ENCODE measurements at regions not wholly inside any gene's neighbourhood (a gene's known extent, or its start where the extent isn't known, plus 50 kb on each side); places are given as distances from the start of the nearest gene placed in this dataset.

DNA sequence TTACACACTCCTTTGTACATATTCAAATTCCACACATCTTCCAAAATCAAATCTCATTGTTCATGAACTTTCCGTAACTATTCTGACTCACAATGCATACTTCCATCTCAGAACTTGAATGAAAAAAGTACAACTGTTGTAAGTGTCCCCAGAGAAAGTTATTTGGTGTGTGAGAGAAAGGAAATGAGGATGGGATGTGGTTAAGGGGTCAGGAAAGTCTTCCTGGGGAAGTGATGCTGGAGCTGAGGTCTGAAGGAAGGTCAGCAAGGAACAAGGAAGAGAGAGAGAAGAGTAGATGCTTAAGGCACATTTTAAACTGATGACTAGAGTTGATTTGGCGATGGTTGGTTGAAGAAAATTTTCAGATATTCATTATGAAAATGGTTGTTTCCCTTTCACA, 340.0 kb upstream of the STXBP6 start:
- Histone ChIP-seq H3K27ac (ENCODE audit: insufficient read depth, low read depth, low read length) (peak overlapping the region; percentile 87), H3K9me3 (replicated peaks; ENCODE audit: control insufficient read depth, insufficient read depth, low read length) (no peaks in the 10 kb centered on the region), H3K4me3 (replicated peaks in 1 of 3; ENCODE audit: insufficient read depth in 1 of 3, low read depth in 1 of 3, low read length in 3 of 3) (no peak overlapping the region), H3K4me1 (ENCODE audit: control insufficient read depth, extremely low read depth, insufficient read depth, low read length) (peaks cover 41% of the 10 kb centered on the region), H3K36me3 (ENCODE audit: control insufficient read depth in 2 of 2, extremely low read depth in 1 of 2, insufficient read depth in 2 of 2, low read length in 2 of 2) (no peaks in the 10 kb centered on the region), H3K4me2 (ENCODE audit: insufficient read depth, low read length) (peak overlapping the region; percentile 82), H3K27me3 (ENCODE audit: control insufficient read depth in 2 of 2, insufficient read depth in 2 of 2, low read length in 2 of 2) (no peaks in the 10 kb centered on the region), H3K79me2 (ENCODE audit: control insufficient read depth, insufficient read depth, low read length) (no peaks in the 10 kb centered on the region), H2AFZ (ENCODE audit: low read depth, low read length) (no peak overlapping the region), H3K9me1 (replicated peaks; ENCODE audit: control insufficient read depth, extremely low read depth, insufficient read depth, low read length) (no peaks in the 10 kb centered on the region), H3K9ac (replicated peaks; ENCODE audit: extremely low read depth, insufficient read depth, low read length) (peak overlapping the region; percentile 29), H4K20me1 (replicated peaks; ENCODE audit: control insufficient read depth, extremely low read depth, insufficient read depth, low read length) (no peaks in the 10 kb centered on the region)
- DNase-seq (ENCODE audit: low read depth, low spot score) (peak; percentile 75), FAIRE-seq (peak; percentile 83)
- intact Hi-C loops (cut with micrococcal nuclease) (loop anchor here (1.0 to 10.0 kb wide), 4 partner anchors 9 to 945 kb away; partner anchors contain the start of gene SDR39U1), dilution Hi-C loops (cut with MboI; ENCODE audit: extremely low pct_ligation_motif_present, low sequenced_read_pairs) (no loop called here)
- ChIA-PET POLR2A (no interaction called here), CTCF (interaction anchor here (3.3 to 4.3 kb wide), 2 partner anchors 8 to 10 kb away, joined by 22 to 29 read pairs; no protein-coding TSS in a partner anchor)
- TF ChIP-seq JUN (IDR thresholded peaks at IDR 0.05; ENCODE audit: borderline replicate concordance, insufficient read depth, insufficient read length, low read depth) (peak; percentile 53), GATA2 (IDR thresholded peaks at IDR 0.05; ENCODE audit: insufficient read depth, insufficient read length, low read depth, low read length) (peak; percentile 43), FOS (IDR thresholded peaks at IDR 0.05; ENCODE audit: borderline replicate concordance, insufficient read depth, low read length) (peak; percentile 48), EZH2 (IDR thresholded peaks at IDR 0.05; ENCODE audit: borderline replicate concordance, low read depth, low read length, severe bottlenecking) (no peak), POLR2AphosphoS5 (IDR thresholded peaks at IDR 0.05; ENCODE audit: insufficient read depth, low read depth, low read length) (peak; percentile 59)
- TF ChIP-seq, protein P1, sequence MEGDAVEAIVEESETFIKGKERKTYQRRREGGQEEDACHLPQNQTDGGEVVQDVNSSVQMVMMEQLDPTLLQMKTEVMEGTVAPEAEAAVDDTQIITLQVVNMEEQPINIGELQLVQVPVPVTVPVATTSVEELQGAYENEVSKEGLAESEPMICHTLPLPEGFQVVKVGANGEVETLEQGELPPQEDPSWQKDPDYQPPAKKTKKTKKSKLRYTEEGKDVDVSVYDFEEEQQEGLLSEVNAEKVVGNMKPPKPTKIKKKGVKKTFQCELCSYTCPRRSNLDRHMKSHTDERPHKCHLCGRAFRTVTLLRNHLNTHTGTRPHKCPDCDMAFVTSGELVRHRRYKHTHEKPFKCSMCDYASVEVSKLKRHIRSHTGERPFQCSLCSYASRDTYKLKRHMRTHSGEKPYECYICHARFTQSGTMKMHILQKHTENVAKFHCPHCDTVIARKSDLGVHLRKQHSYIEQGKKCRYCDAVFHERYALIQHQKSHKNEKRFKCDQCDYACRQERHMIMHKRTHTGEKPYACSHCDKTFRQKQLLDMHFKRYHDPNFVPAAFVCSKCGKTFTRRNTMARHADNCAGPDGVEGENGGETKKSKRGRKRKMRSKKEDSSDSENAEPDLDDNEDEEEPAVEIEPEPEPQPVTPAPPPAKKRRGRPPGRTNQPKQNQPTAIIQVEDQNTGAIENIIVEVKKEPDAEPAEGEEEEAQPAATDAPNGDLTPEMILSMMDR (IDR thresholded peaks at IDR 0.05; ENCODE audit: extremely low read depth in 1 of 2, insufficient read depth in 1 of 2, low read depth in 1 of 2, low read length in 2 of 2), result no peak
- BruUV-seq (replicated peaks), result no TSS peak
